ENCODE measurements at regions not wholly inside any gene's neighbourhood (a gene's known extent, or its start where the extent isn't known, plus 50 kb on each side); places are given as distances from the start of the nearest gene placed in this dataset.

GRCh38 chr16:86632206-86632605, 53.9 kb downstream of the FOXL1 start:
- DNase-seq: no peak

- DNase-seq: no peak
Observed at GRCh38 chr16:86632944-86633343, 54.6 kb downstream of the FOXL1 start.

- DNase-seq: no peak
Observed at GRCh38 chr16:86634292-86634691, 55.9 kb downstream of the FOXL1 start.

- DNase-seq: no peak
Observed at GRCh38 chr16:86635176-86635876, 57.0 kb downstream of the FOXL1 start.

GRCh38 chr16:86635926-86636325, 57.6 kb downstream of the FOXL1 start:
- DNase-seq: no peak

GRCh38 chr16:86637744-86638143, 59.4 kb downstream of the FOXL1 start:
- DNase-seq: no peak

GRCh38 chr16:86638642-86639041, 60.3 kb downstream of the FOXL1 start:
- no peak for DNase-seq

GRCh38 chr16:86639354-86639753, 61.0 kb downstream of the FOXL1 start:
- no peak for DNase-seq

- DNase-seq: no peak
Observed at GRCh38 chr16:86640265-86640843, 62.0 kb downstream of the FOXL1 start.

DNA sequence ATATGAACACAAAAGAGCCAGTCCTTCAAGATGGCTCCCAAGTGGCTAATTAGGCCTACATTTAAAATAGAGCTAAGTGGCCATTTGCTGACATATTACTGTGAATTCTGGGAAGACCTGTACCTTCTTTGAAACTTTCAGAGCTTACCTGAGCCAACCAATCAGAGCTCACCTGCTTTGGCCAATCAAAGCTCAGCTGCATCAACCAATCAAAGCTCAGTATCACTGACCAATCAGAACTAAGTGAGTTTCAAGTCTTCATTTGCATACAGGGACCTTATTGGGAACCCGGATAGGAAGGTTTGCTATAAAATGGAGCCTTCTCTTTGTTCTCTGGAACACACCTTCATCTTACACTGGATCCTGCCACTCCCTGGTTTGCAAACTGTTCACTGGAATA, 63.7 kb downstream of the FOXL1 start:
- DNase-seq: no peak

- no peak for DNase-seq
Observed at GRCh38 chr16:86643671-86644070, 65.3 kb downstream of the FOXL1 start.

GRCh38 chr16:86647561-86647960, 69.2 kb downstream of the FOXL1 start:
- no peak for DNase-seq

- no peak for DNase-seq
Observed at GRCh38 chr16:86649875-86650274, 71.5 kb downstream of the FOXL1 start.

DNA sequence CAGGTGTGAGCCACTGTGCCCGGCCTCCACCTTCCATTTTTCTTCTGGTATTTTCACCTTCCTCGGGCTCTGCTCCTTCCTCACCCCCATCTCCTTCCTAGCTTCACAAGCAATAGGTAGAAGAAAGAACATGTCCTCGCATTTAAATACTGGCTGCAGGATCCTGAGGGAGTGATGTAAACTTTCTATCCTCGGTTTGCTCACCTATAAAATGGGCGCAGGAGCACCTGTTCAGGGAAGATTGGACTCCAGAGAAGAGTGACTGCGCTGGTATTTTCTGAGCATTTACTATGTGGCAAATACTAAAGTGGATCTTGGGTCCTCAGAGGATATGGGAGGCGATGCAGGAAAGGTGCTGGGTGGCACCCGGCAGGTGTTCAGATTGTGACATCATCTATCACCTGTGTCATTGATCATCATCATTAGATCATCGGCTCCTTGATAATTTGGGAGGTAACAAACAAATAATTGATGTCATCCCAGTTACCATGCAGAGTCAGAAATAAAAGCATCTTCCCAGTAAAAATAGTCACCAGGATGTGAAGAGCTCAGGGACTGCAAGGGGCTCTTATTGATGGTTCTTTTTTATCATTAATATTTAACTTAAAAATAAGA, 72.8 kb downstream of the FOXL1 start:
- DNase-seq: no peak

- DNase-seq: no peak
Observed at GRCh38 chr16:86651823-86652222, 73.5 kb downstream of the FOXL1 start.

DNA sequence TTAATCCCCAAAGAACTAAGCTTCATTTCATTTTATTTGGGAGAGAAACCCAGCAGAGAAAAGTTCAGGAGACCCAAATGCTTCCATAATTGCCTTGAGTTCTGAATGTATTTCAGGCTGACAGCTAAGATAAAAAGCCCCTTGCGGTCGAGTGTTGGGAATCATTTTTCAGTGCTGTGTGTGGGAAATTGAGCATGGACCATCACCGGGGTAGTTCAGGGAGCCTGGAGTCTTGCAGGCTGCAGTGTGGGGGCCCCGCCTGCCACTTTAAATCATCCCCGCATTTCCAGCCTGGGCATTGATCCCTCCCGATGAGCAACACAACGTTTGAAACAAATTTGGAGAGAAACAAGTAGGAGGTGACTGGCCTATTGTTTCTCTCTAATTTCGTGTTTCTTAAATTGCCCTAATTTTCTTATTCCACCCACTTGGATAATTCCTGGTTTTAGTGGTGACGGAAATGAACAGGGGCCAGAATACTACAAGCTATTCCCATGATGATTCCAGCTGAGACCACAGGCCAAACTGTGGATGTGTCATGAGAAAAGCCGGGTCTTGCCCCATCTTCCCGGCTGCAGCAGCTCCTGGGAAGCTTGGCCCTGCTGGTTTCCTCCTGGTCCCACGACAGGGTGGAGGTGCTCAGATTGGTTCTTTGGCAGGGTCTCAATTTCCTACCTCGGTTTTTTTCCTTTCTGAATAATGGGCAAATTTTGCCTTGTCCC, 75.1 kb downstream of the FOXL1 start:
- DNase-seq: no peak

DNA sequence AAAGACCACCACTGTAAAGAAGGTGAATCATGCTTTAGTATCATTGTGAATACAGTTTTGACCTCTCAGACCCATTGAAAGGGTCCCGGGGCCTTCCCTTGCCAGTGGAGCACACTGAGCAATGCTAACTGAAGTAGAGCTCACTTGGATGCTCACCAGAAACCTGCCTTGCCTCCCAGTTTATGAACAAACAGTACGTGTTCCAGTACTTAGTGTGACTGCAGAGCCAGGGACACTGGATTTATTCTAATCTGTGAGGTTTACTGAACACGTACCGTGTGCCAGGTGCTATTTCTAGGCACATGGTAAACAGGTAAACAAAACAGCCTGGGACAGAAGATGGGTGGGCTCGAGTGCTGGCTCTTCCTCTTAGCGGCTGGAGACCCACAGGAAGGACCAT, 79.6 kb downstream of the FOXL1 start:
- DNase-seq: no peak

DNA sequence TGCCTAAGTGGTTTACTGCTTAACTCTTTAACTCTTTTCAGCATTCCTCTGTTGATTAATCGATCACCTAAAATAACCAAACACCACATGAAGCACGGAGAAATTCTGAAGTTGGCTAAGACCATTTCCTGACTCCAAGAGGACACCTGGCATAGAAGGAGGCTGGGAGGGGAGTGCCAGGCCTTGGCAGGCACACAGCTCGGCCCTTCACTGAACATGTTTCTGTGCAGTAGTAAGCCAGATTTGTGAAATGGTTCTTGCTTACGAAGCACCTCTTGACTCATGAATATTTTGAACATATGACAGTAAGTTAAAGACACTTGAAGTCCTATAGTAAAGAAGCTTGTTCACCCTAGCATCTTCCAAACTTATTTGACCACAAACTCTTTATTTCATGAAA, 82.3 kb downstream of the FOXL1 start:
- no peak for DNase-seq

- no peak for DNase-seq
Observed at GRCh38 chr16:86661706-86662105, 83.4 kb downstream of the FOXL1 start.

GRCh38 chr16:86662195-86662594, 83.8 kb downstream of the FOXL1 start:
- DNase-seq: no peak

DNA sequence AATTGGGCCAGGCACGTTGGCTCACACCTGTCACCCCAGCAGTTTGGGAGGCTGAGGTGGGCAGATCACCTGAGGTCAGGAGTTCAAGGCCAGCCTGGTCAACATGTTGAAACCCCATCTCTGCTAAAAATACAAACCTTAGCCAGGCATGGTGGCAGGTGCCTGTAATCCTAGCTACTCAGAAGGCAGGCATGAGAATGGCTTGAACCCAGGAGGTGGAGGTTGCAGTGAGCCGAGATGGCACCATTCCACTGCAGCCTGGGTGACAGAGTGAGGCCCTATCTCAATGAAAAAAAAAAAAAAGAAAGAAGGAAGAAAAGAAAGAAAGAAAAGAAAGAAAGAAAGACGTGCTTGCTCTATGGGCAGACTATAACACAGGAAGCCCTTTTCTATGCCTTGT, 84.4 kb downstream of the FOXL1 start:
- no peak for DNase-seq

DNA sequence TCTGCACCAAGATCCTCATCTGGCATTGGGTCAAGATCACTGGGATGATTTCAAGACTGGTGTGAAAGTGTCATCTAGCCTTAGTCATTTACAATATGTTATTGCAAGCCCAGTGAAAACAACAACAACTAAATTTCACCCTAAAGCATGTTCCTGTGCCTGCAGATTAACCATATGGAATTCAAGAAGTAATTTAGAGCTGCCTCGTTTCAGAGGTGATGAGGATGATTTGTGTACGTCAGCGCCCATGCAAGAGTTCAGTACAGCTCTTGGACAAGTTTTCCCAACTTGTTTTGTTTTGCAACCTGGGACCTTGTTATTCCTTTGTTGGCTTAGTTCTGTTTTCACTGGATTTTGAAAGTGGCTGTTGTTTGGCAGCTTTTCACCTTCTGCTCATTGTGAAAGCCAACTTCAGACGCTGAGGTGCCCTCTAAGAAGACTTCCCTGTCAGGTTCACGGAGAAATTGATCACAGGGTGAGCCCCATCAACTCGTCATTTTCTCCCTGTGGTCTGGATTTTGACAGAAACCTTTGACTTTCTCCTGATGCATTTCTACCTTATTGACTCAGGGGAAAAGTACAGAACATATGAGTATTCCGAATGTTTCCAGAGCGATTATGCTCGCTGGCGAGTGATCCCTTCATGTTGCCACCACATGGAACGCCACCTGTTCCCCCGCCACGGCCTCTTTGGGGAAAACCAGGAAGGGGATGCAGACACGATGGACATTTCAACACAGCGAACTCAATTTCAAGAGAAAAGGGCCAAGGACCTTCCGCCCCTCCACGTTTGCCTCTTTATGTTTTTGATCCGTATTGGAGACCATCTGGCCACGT, 85.6 kb downstream of the FOXL1 start:
- DNase-seq: no peak
